HEK293 (cell line): ENCODE measurements at regions not wholly inside any gene's neighbourhood (a gene's known extent, or its start where the extent isn't known, plus 50 kb on each side); places are given as distances from the start of the nearest gene placed in this dataset.

ENCODE experiments used
- CTCF ChIA-PET: fragments of 350-600 bp; formaldehyde crosslinking; extraction: SDS; loops from one replicate; lab custom pipeline; 2021; ENCODE audit warnings: antibody characterized with exemption; lab: Yijun Ruan, JAX
- POLR2A ChIA-PET: fragments of 300-600 bp; formaldehyde crosslinking; extraction: SDS; loops from one replicate; lab custom pipeline; 2020; ENCODE audit warnings: antibody characterized with exemption, inconsistent platforms; lab: Yijun Ruan, JAX
- H3K27ac ChIP-seq: fragments of 200-500 bp; sonication (Bioruptor generic); 2 replicates; pipeline ENCODE4 v1.5.1; 2014; ENCODE audit warnings: low read depth, low read length, control low read depth, inconsistent platforms; ENCODE audit errors: extremely low read depth
- H3K36me3 ChIP-seq, 2 experiments: fragments of 200-500 bp in 1 of 2; sonication (Bioruptor generic) in 1 of 2; 1 replicate in 1 of 2; 2 replicates in 1 of 2; pipeline ENCODE4 v1.5.1; 2014 to 2017; ENCODE audit warnings: inconsistent platforms in 2 of 2, low read length in 2 of 2; ENCODE audit not compliant: control insufficient read depth in 2 of 2, insufficient read depth in 1 of 2
- H3K4me1 ChIP-seq: fragments of 200-500 bp; sonication (Bioruptor generic); 2 replicates; pipeline ENCODE4 v1.5.1; 2014; ENCODE audit warnings: mild to moderate bottlenecking, low read length, inconsistent platforms; ENCODE audit not compliant: control insufficient read depth, insufficient read depth
- H3K4me3 ChIP-seq: 2 replicates; pipeline ENCODE4 v1.5.1; 2011; ENCODE audit warnings: low read depth, mild to moderate bottlenecking, control low read depth, low read length, moderate library complexity
- H3K9me3 ChIP-seq: fragments of 200-500 bp; sonication (Bioruptor generic); 2 replicates; pipeline ENCODE4 v1.5.1; 2014; ENCODE audit warnings: low read depth, low read length, inconsistent platforms; ENCODE audit not compliant: control insufficient read depth, insufficient read depth
- KLF7 ChIP-seq: fragments of 450-650 bp; formaldehyde crosslinking; IDR thresholded peaks from 2 replicates; pipeline ENCODE4 v1.5.1; 2016; ENCODE audit warnings: missing biosample characterization, missing genetic modification characterization, borderline replicate concordance
- SP7 ChIP-seq: fragments of 450-650 bp; formaldehyde crosslinking; IDR thresholded peaks from 2 replicates; pipeline ENCODE4 v1.5.1; 2016; ENCODE audit warnings: missing biosample characterization, missing genetic modification characterization
- WT1 ChIP-seq: fragments of 450-650 bp; formaldehyde crosslinking; IDR thresholded peaks from 2 replicates; pipeline ENCODE4 v1.5.1; 2016; ENCODE audit warnings: missing biosample characterization, missing genetic modification characterization
- ZFP41 ChIP-seq: fragments of 450-650 bp; formaldehyde crosslinking; IDR thresholded peaks from 2 replicates; pipeline ENCODE4 v1.5.1; 2016; ENCODE audit warnings: missing biosample characterization, missing genetic modification characterization, borderline replicate concordance
- ZIC2 ChIP-seq: fragments of 450-650 bp; formaldehyde crosslinking; IDR thresholded peaks from 2 replicates; pipeline ENCODE4 v1.5.1; 2016; ENCODE audit warnings: missing biosample characterization, missing genetic modification characterization
- ZNF175 ChIP-seq: fragments of 450-650 bp; formaldehyde crosslinking; IDR thresholded peaks from 2 replicates; pipeline ENCODE4 v1.5.1; 2016; ENCODE audit warnings: missing biosample characterization, missing genetic modification characterization
- ZNF211 ChIP-seq: fragments of 450-650 bp; formaldehyde crosslinking; IDR thresholded peaks from 2 replicates; pipeline ENCODE4 v1.5.1; 2016; ENCODE audit warnings: low read depth, missing biosample characterization, missing genetic modification characterization
- ZNF302 ChIP-seq: fragments of 450-650 bp; formaldehyde crosslinking; IDR thresholded peaks from 2 replicates; pipeline ENCODE4 v1.5.1; 2016; ENCODE audit warnings: missing biosample characterization, missing genetic modification characterization, low read depth
- ZNF311 ChIP-seq: fragments of 450-650 bp; formaldehyde crosslinking; IDR thresholded peaks from 2 replicates; pipeline ENCODE4 v1.5.1; 2017; ENCODE audit warnings: missing biosample characterization, missing genetic modification characterization, borderline replicate concordance
- ZNF354C ChIP-seq: fragments of 450-650 bp; formaldehyde crosslinking; IDR thresholded peaks from 2 replicates; pipeline ENCODE4 v1.5.1; 2016; ENCODE audit warnings: missing biosample characterization, missing genetic modification characterization, low read depth, borderline replicate concordance
- ZNF488 ChIP-seq: fragments of 450-650 bp; formaldehyde crosslinking; IDR thresholded peaks from 2 replicates; pipeline ENCODE4 v1.5.1; 2016; ENCODE audit warnings: missing biosample characterization, missing genetic modification characterization
- ZNF501 ChIP-seq: fragments of 450-650 bp; formaldehyde crosslinking; IDR thresholded peaks from 2 replicates; pipeline ENCODE4 v1.5.1; 2016; ENCODE audit warnings: missing biosample characterization, missing genetic modification characterization
- ZNF549 ChIP-seq: fragments of 450-650 bp; IDR thresholded peaks from 2 replicates; pipeline ENCODE4 v1.5.1; 2018; ENCODE audit warnings: missing biosample characterization, missing genetic modification characterization, mild to moderate bottlenecking, inconsistent platforms, moderate library complexity
- ZNF555 ChIP-seq: fragments of 450-650 bp; formaldehyde crosslinking; conservative IDR thresholded peaks from 2 replicates; pipeline ENCODE4 v1.5.1; 2017; ENCODE audit warnings: missing biosample characterization, mild to moderate bottlenecking, missing genetic modification characterization, inconsistent platforms
- ZNF558 ChIP-seq: fragments of 450-650 bp; formaldehyde crosslinking; IDR thresholded peaks from 2 replicates; pipeline ENCODE4 v1.5.1; 2016; ENCODE audit warnings: missing biosample characterization, missing genetic modification characterization
- ZNF561 ChIP-seq: fragments of 450-650 bp; IDR thresholded peaks from 2 replicates; pipeline ENCODE4 v1.5.1; 2018; ENCODE audit warnings: missing biosample characterization, missing genetic modification characterization, borderline replicate concordance
- ZNF580 ChIP-seq: fragments of 450-650 bp; formaldehyde crosslinking; IDR thresholded peaks from 2 replicates; pipeline ENCODE4 v1.5.1; 2016; ENCODE audit warnings: missing biosample characterization, missing genetic modification characterization
- ZNF596 ChIP-seq: fragments of 450-650 bp; IDR thresholded peaks from 2 replicates; pipeline ENCODE4 v1.5.0; 2018; ENCODE audit warnings: missing biosample characterization, mild to moderate bottlenecking, missing genetic modification characterization, moderate library complexity
- ZNF600 ChIP-seq: fragments of 450-650 bp; formaldehyde crosslinking; IDR thresholded peaks from 2 replicates; pipeline ENCODE4 v1.5.1; 2016; ENCODE audit warnings: missing biosample characterization, missing genetic modification characterization
- ZNF639 ChIP-seq: fragments of 450-650 bp; formaldehyde crosslinking; IDR thresholded peaks from 2 replicates; pipeline ENCODE4 v1.5.1; 2016; ENCODE audit warnings: missing biosample characterization, missing genetic modification characterization
- ZNF664 ChIP-seq: fragments of 450-650 bp; formaldehyde crosslinking; IDR thresholded peaks from 2 replicates; pipeline ENCODE4 v1.5.1; 2016; ENCODE audit warnings: missing biosample characterization, missing genetic modification characterization
- ZNF701 ChIP-seq: fragments of 450-650 bp; formaldehyde crosslinking; IDR thresholded peaks from 2 replicates; pipeline ENCODE4 v1.5.1; 2016; ENCODE audit warnings: missing biosample characterization, missing genetic modification characterization
- ZNF747 ChIP-seq: fragments of 450-650 bp; formaldehyde crosslinking; IDR thresholded peaks from 2 replicates; pipeline ENCODE4 v1.5.1; 2016; ENCODE audit warnings: missing biosample characterization, missing genetic modification characterization
- ZNF768 ChIP-seq: fragments of 450-650 bp; formaldehyde crosslinking; IDR thresholded peaks from 2 replicates; pipeline ENCODE4 v1.5.1; 2018; ENCODE audit warnings: missing biosample characterization, mild to moderate bottlenecking, missing genetic modification characterization

GRCh38 chr12:127802271-127802670 lies 464.7 kb upstream of the TMEM132C start:
- TF ChIP-seq ZNF488 (tag by site-specific recombination): no peak
- TF ChIP-seq ZNF558: no peak
- TF ChIP-seq ZNF664 (tag by site-specific recombination): no peak
- TF ChIP-seq ZNF768 (tag by site-specific recombination): no peak
- TF ChIP-seq ZNF501: no peak
- TF ChIP-seq ZFP41 (tag by site-specific recombination): no peak
- TF ChIP-seq ZNF600 (tag by site-specific recombination): no peak
- TF ChIP-seq ZNF701 (tag by site-specific recombination): no peak
- TF ChIP-seq ZNF302 (tag by site-specific recombination): no peak
- no peak for TF ChIP-seq ZNF311 (tag by site-specific recombination)
- Histone ChIP-seq H3K36me3 (no peaks in the 10 kb centered on the region), H3K27ac (no peak overlapping the region), H3K4me1 (no peaks in the 10 kb centered on the region), H3K9me3 (no peaks in the 10 kb centered on the region), H3K4me3 (no peak overlapping the region)
- ChIA-PET POLR2A (no interaction called here), CTCF (interaction anchor here (0.7 kb wide), 1 partner anchor 141 kb away, joined by 3 read pairs; no protein-coding TSS in a partner anchor)

- Histone ChIP-seq H3K9me3 (no peaks in the 10 kb centered on the region), H3K4me3 (no peak overlapping the region), H3K4me1 (no peaks in the 10 kb centered on the region), H3K36me3 (no peaks in the 10 kb centered on the region), H3K27ac (no peak overlapping the region)
- POLR2A ChIA-PET: no interaction called here
- TF ChIP-seq ZNF354C: no peak
- TF ChIP-seq ZIC2 (tag by site-specific recombination): no peak
- no peak for TF ChIP-seq WT1 (tag by site-specific recombination)
- TF ChIP-seq KLF7 (tag by site-specific recombination): no peak
- TF ChIP-seq ZNF580 (tag by site-specific recombination): no peak
- TF ChIP-seq SP7 (tag by site-specific recombination): no peak
- TF ChIP-seq ZNF639 (tag by site-specific recombination): no peak
- TF ChIP-seq ZNF549 (tag by site-specific recombination): no peak
- no peak for TF ChIP-seq ZNF555 (tag by site-specific recombination)
- no peak for TF ChIP-seq ZNF561
- TF ChIP-seq ZNF175: no peak
- TF ChIP-seq ZNF211 (tag by site-specific recombination): no peak
- TF ChIP-seq ZNF747 (tag by site-specific recombination): no peak
- CTCF ChIA-PET: no interaction called here
Measured at GRCh38 chr12:127803545-127803944, 463.4 kb upstream of the TMEM132C start.

GRCh38 chr12:127809275-127809674 lies 457.7 kb upstream of the TMEM132C start:
- CTCF ChIA-PET: no interaction called here
- POLR2A ChIA-PET: no interaction called here
- no peaks in the 10 kb centered on the region for H3K4me1 ChIP-seq

More at GRCh38 chr12:127809275-127809674, 457.7 kb upstream of the TMEM132C start:
- no peak overlapping the region for H3K27ac ChIP-seq
- no peak for TF ChIP-seq ZNF596 (tag by site-specific recombination)
- TF ChIP-seq, all 188 proteins: peak for 0
- no peaks in the 10 kb centered on the region for H3K9me3 ChIP-seq
- no peaks in the 10 kb centered on the region for H3K36me3 ChIP-seq
- H3K4me3 ChIP-seq: no peak overlapping the region
